ENCODE measurements at regions not wholly inside any gene's neighbourhood (a gene's known extent, or its start where the extent isn't known, plus 50 kb on each side); places are given as distances from the start of the nearest gene placed in this dataset.
"Not testable (repeated sequence)": the region's sequence is repeated elsewhere in the genome, so short reads cannot be mapped to it uniquely, and the experiment has no call there.

DNA sequence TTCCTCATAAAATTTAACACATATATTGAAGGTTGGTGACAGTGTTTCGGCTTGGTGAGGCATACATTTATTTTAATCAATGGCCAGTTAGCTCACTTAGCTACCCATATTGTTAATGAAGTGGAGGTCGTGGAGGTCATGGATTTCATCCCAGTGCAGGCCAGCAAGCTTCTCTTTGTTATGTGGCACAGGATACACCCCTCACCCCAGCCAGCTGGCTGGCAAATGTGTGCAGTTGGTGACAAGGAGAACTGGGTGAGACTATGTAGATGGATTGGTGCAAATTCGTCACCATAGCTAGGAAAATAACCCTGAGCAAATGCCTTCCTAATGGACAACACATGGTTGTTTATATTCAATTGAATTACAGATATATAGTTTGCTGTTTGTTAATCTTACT is 50.5 kb upstream of the FOXP2 start:
- H3K9me3 ChIP-seq (ENCODE audit: low read length): no peaks in the 10 kb centered on the region
- H3K27ac ChIP-seq (ENCODE audit: low read depth, low read length): no peak overlapping the region
- no peak overlapping the region for H3K4me3 ChIP-seq (ENCODE audit: low read depth in 1 of 2, low read length in 2 of 2)
- H3K36me3 ChIP-seq (ENCODE audit: insufficient read depth, low read length): no peaks in the 10 kb centered on the region
- H3K4me1 ChIP-seq (ENCODE audit: insufficient read depth, low read length): no peaks in the 10 kb centered on the region
- H3K9ac ChIP-seq (ENCODE audit: low read length): no peak overlapping the region
- H3K27me3 ChIP-seq (ENCODE audit: control insufficient read depth in 1 of 2, insufficient read depth in 2 of 2, low read length in 2 of 2): no peaks in the 10 kb centered on the region

DNA sequence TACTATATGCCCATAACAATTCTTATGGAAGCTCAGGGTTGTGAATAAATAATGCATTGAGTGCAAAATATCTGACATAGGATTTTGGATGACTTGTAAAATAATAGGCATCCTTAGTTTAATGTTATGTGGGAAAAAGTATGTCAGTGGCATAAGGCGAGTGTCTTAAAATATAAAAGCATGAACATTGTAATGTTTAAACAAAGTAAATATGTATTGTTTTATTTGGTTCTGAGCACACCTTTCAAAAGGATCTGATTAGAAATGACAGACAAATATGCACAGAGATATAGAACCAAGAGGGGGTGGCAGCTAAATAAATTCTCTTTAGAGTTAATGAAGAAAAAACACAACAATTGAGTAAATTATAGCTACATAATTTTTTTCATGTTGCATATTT is 51.3 kb upstream of the FOXP2 start:
- H3K27ac ChIP-seq (ENCODE audit: low read depth, low read length): no peak overlapping the region
- no peaks in the 10 kb centered on the region for H3K4me1 ChIP-seq (ENCODE audit: insufficient read depth, low read length)
- no peaks in the 10 kb centered on the region for H3K27me3 ChIP-seq (ENCODE audit: control insufficient read depth in 1 of 2, insufficient read depth in 2 of 2, low read length in 2 of 2)
- H3K9ac ChIP-seq (ENCODE audit: low read length): no peak overlapping the region
- H3K4me3 ChIP-seq (ENCODE audit: low read depth in 1 of 2, low read length in 2 of 2): no peak overlapping the region
- no peaks in the 10 kb centered on the region for H3K9me3 ChIP-seq (ENCODE audit: low read length)
- no peaks in the 10 kb centered on the region for H3K36me3 ChIP-seq (ENCODE audit: insufficient read depth, low read length)

DNA sequence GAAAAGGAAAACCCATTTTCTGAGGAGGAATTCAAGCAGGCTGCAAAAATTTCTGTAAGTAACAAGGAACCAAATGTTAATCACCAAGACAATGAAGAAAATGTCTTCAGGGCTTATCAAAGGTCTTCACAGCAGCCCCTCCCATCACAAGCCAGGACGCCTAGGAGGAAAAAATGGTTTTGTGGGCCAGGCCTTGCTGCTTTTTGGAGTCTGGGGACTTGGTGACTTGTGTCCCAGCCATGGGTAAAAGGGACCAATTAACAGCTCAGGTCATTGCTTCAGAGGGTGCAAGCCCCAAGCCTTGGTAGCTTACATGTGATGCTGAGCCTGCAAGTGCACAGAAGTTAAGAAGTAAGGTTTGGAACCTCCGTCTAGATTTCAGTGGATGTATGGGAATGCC is 55.7 kb upstream of the FOXP2 start:
- no peak overlapping the region for H3K27ac ChIP-seq (ENCODE audit: low read depth, low read length)

DNA sequence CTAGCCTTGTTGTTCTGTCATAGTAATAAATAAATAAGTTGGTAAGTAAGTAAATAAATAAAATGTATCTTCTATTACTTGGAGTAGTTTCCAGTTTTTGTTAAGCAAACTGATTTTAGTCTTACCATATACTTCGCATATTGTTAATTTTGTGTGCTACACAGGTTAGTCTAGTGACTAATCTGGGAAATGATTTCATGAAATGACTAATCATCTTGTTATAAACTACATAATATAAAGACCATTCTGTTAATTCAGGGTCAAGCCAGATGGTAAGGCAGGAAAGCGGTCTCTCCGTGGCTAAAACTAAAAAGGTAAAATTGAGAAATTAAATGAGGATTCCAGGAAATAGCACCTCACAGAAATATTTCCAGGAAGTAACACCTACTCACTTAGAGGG is 58.5 kb upstream of the FOXP2 start:
- H3K36me3 ChIP-seq (ENCODE audit: insufficient read depth, low read length): no peaks in the 10 kb centered on the region
- H3K9me3 ChIP-seq (ENCODE audit: low read length): no peaks in the 10 kb centered on the region
- no peaks in the 10 kb centered on the region for H3K27me3 ChIP-seq (ENCODE audit: control insufficient read depth in 1 of 2, insufficient read depth in 2 of 2, low read length in 2 of 2)
- H3K9ac ChIP-seq (ENCODE audit: low read length): no peak overlapping the region
- no peak overlapping the region for H3K27ac ChIP-seq (ENCODE audit: low read depth, low read length)
- no peak overlapping the region for H3K4me3 ChIP-seq (ENCODE audit: low read depth in 1 of 2, low read length in 2 of 2)
- no peaks in the 10 kb centered on the region for H3K4me1 ChIP-seq (ENCODE audit: insufficient read depth, low read length)

More for the DNA sequence above, 55.7 kb upstream of the FOXP2 start:
- H3K36me3 ChIP-seq (ENCODE audit: insufficient read depth, low read length): no peaks in the 10 kb centered on the region
- H3K27me3 ChIP-seq (ENCODE audit: control insufficient read depth in 1 of 2, insufficient read depth in 2 of 2, low read length in 2 of 2): no peaks in the 10 kb centered on the region
- H3K9me3 ChIP-seq (ENCODE audit: low read length): no peaks in the 10 kb centered on the region
- H3K9ac ChIP-seq (ENCODE audit: low read length): no peak overlapping the region
- no peaks in the 10 kb centered on the region for H3K4me1 ChIP-seq (ENCODE audit: insufficient read depth, low read length)
- H3K4me3 ChIP-seq (ENCODE audit: low read depth in 1 of 2, low read length in 2 of 2): no peak overlapping the region

DNA sequence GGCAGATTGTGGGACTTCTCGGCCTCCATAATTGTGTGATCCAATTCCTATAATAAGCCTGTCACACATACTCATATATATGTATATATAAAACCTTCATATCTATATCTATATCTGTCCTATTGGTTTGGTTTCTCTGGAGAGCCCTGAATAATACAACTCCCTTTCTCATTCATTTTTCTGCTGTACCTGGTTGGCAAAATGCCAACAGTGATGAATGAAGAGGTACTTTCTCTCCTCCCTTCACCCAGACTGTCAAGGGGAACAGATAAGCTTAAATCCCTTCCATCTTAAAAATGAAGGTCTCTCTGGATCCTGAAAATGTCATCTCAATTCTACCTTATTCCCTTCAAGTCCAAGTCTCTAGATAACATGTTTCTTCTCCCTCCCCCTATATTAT is 60.3 kb upstream of the FOXP2 start:
- Histone ChIP-seq H3K27ac (ENCODE audit: low read depth, low read length) (no peak overlapping the region), H3K36me3 (ENCODE audit: insufficient read depth, low read length) (no peaks in the 10 kb centered on the region), H3K27me3 (ENCODE audit: control insufficient read depth in 1 of 2, insufficient read depth in 2 of 2, low read length in 2 of 2) (no peaks in the 10 kb centered on the region), H3K4me1 (ENCODE audit: insufficient read depth, low read length) (no peaks in the 10 kb centered on the region), H3K4me3 (ENCODE audit: low read depth in 1 of 2, low read length in 2 of 2) (no peak overlapping the region), H3K9me3 (ENCODE audit: low read length) (no peaks in the 10 kb centered on the region), H3K9ac (ENCODE audit: low read length) (no peak overlapping the region)

DNA sequence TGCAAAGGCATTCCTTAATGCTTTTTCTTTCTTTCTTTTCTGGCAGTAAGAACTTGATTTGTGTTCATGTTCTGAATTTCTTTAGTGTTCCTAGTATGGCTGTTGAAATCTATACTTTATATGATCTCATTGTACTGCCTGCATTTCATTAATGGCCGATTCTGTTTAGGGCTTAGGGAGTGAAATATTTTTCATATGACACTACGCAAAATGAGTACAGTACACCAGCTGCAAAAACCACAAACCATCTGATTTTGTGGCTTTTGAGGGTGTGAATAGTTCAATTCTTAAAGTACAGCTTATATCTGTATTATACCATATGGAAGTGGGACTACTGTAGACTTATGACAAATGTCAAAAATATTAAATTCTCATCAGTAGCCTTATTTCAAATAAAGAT is 69.1 kb upstream of the FOXP2 start:
- Histone ChIP-seq H3K4me1 (ENCODE audit: insufficient read depth, low read length) (no peaks in the 10 kb centered on the region), H3K27ac (ENCODE audit: low read depth, low read length) (no peak overlapping the region), H3K9me3 (ENCODE audit: low read length) (no peaks in the 10 kb centered on the region), H3K4me3 (ENCODE audit: low read depth in 1 of 2, low read length in 2 of 2) (no peak overlapping the region), H3K27me3 (ENCODE audit: control insufficient read depth in 1 of 2, insufficient read depth in 2 of 2, low read length in 2 of 2) (no peaks in the 10 kb centered on the region), H3K9ac (ENCODE audit: low read length) (no peak overlapping the region), H3K36me3 (ENCODE audit: insufficient read depth, low read length) (no peaks in the 10 kb centered on the region)

DNA sequence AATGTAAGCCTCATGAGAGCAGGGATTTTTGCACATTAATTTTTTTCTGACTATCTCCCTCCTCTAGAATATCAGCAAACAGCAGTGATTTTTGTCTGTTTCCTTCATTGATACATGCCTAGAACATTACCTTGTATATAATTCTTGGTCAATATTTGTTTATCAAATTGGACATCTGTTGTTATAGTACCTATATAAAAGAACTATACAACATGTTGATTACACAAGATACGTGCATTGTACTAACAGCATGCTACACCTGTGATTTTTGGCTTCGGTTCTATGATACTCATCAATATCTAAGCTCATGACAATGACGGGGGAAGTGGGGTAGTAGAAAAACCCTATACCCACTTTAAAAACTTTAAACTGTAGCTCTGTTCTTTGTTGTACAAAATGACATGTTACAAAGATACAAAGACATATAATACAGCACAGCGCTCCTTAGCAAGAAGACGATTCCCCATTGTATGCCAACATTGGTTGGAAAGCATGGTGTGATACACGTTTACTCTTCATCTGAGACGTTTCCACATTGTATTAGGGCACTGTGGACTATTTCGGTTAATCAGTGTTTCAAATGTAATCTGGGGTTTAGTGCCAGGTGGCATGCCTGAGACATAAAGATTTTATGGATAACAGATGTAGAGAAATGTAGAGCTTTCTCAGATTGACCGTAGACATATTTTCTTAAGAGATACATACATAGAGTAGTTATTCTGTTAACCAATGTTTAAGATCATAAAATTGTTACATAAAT is 70.5 kb upstream of the FOXP2 start:
- Histone ChIP-seq H3K27me3 (ENCODE audit: control insufficient read depth in 1 of 2, insufficient read depth in 2 of 2, low read length in 2 of 2) (no peaks in the 10 kb centered on the region), H3K27ac (ENCODE audit: low read depth, low read length) (no peak overlapping the region), H3K4me3 (ENCODE audit: low read depth in 1 of 2, low read length in 2 of 2) (no peak overlapping the region), H3K36me3 (ENCODE audit: insufficient read depth, low read length) (no peaks in the 10 kb centered on the region), H3K9ac (ENCODE audit: low read length) (no peak overlapping the region), H3K4me1 (ENCODE audit: insufficient read depth, low read length) (no peaks in the 10 kb centered on the region), H3K9me3 (ENCODE audit: low read length) (no peaks in the 10 kb centered on the region)

DNA sequence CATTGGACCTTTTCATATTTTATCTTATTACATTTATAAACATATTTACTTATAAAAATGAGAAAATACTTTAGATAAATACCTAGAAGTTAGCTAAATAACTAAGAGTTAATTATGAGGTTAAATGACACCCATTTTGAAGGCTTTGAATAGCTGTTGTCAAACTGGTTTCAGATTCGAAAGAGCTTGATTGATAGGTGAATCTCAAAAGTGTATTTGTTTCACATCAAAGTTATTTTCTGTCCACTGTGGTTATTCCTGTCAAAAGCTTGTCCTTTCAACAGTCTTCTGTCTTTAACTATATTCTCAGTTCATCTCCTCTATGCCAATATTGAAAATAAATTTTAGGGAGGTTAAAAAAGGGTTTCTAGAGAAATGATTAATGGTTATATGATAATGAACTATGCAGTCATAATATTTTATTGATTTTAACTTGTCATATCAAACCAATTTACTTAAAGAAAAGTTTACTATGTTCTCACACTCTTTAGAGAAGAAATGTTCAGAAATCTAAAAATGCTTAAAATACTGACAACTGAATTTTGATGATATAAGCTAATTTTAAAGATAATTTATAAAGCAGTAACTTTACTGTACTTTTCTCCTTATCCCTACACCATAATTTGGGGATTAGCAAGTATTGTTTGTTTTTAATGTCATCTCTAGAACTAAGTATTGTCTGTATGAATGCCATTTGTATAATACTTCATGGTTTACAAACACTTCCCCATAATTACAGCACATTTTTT is 72.0 kb upstream of the FOXP2 start:
- Histone ChIP-seq H3K4me3 (ENCODE audit: low read depth in 1 of 2, low read length in 2 of 2) (no peak overlapping the region), H3K27ac (ENCODE audit: low read depth, low read length) (no peak overlapping the region), H3K9ac (ENCODE audit: low read length) (no peak overlapping the region), H3K4me1 (ENCODE audit: insufficient read depth, low read length) (no peaks in the 10 kb centered on the region), H3K27me3 (ENCODE audit: control insufficient read depth in 1 of 2, insufficient read depth in 2 of 2, low read length in 2 of 2) (no peaks in the 10 kb centered on the region), H3K9me3 (ENCODE audit: low read length) (no peaks in the 10 kb centered on the region), H3K36me3 (ENCODE audit: insufficient read depth, low read length) (no peaks in the 10 kb centered on the region)

DNA sequence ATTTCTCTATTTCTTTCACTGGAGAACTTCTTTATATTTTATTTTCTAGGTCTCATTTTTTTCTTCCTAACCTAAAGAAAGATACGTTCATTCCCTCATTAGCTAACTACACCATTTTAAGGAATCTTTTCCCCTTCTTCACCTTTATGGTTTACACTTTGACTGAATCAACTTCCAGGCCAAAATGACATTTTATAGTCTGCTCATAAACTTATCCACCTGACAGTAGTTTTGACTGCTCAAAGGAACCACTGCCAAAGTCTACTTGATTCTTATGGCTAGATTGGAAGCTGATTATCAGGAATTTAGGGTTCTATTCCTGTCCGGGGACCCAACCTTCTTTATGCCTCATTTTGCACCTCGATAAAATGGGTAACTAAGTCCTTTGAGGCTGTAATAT is 73.0 kb upstream of the FOXP2 start:
- no peak overlapping the region for H3K27ac ChIP-seq (ENCODE audit: low read depth, low read length)
- no peaks in the 10 kb centered on the region for H3K4me1 ChIP-seq (ENCODE audit: insufficient read depth, low read length)
- H3K9ac ChIP-seq (ENCODE audit: low read length): no peak overlapping the region
- H3K27me3 ChIP-seq (ENCODE audit: control insufficient read depth in 1 of 2, insufficient read depth in 2 of 2, low read length in 2 of 2): no peaks in the 10 kb centered on the region
- H3K36me3 ChIP-seq (ENCODE audit: insufficient read depth, low read length): no peaks in the 10 kb centered on the region
- no peaks in the 10 kb centered on the region for H3K9me3 ChIP-seq (ENCODE audit: low read length)
- no peak overlapping the region for H3K4me3 ChIP-seq (ENCODE audit: low read depth in 1 of 2, low read length in 2 of 2)

DNA sequence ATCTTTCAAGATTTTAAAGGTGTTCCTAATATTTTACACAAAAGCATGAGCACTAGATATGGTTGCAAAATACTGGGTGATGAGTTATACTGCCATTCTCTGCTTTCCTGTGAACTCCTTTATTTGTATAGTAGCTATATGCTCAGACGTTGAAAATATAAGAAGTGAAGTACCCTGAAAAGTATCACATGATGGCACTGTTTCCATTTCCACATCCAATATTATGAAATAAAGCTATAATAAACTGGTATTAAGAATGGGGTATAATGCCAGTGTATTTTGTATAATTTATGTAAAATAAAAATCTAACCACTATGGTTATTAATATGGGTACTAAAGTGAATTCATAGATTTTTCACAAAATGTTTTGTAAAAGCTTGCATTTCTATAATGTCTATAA is 79.6 kb upstream of the FOXP2 start:
- H3K9ac ChIP-seq (ENCODE audit: low read length): no peak overlapping the region
- H3K9me3 ChIP-seq (ENCODE audit: low read length): no peaks in the 10 kb centered on the region
- H3K4me3 ChIP-seq (ENCODE audit: low read depth in 1 of 2, low read length in 2 of 2): no peak overlapping the region
- H3K36me3 ChIP-seq (ENCODE audit: insufficient read depth, low read length): no peaks in the 10 kb centered on the region
- H3K4me1 ChIP-seq (ENCODE audit: insufficient read depth, low read length): no peaks in the 10 kb centered on the region
- H3K27ac ChIP-seq (ENCODE audit: low read depth, low read length): no peak overlapping the region
- no peaks in the 10 kb centered on the region for H3K27me3 ChIP-seq (ENCODE audit: control insufficient read depth in 1 of 2, insufficient read depth in 2 of 2, low read length in 2 of 2)

DNA sequence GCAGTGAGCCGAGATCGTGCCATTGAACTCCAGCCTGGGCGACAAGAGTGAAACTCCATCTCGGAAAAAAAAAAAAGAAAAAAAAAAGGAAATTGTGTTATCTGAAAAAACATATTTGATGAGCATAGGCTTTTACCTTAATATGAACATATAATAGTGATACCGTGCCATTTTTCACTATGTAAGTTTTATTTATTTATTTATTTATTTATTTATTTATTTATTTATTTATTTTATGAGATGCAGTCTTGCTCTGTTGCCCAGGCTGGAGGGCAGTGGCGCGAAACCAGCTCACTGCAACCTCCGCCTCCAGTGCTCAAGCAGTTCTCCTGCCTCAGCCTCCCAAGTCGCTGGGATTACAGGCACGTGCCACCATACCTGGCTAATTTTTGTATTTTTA is 85.2 kb upstream of the FOXP2 start:
- not testable (repeated sequence) for H3K9ac ChIP-seq (ENCODE audit: low read length); H3K4me3 ChIP-seq (ENCODE audit: low read depth in 1 of 2, low read length in 2 of 2); H3K4me1 ChIP-seq (ENCODE audit: insufficient read depth, low read length); H3K27ac ChIP-seq (ENCODE audit: low read depth, low read length); H3K27me3 ChIP-seq (ENCODE audit: control insufficient read depth in 1 of 2, insufficient read depth in 2 of 2, low read length in 2 of 2); H3K9me3 ChIP-seq (ENCODE audit: low read length); H3K36me3 ChIP-seq (ENCODE audit: insufficient read depth, low read length)

Data from muscle layer of colon (tissue), 2 donors.